ENCODE measurements at regions not wholly inside any gene's neighbourhood (a gene's known extent, or its start where the extent isn't known, plus 50 kb on each side); places are given as distances from the start of the nearest gene placed in this dataset.
"Not testable (repeated sequence)": the region's sequence is repeated elsewhere in the genome, so short reads cannot be mapped to it uniquely, and the experiment has no call there.

GRCh38 chr4:188383180-188383579, 243.9 kb downstream of the TRIML1 start:
- no peak for DNase-seq

GRCh38 chr4:188387179-188387791, 248.0 kb downstream of the TRIML1 start:
- no peak for DNase-seq

- DNase-seq = not testable (repeated sequence)
Observed at GRCh38 chr4:188391349-188391748, 252.1 kb downstream of the TRIML1 start.

GRCh38 chr4:188396037-188396436, 256.8 kb downstream of the TRIML1 start:
- DNase-seq = no peak

- no peak for DNase-seq
Observed at GRCh38 chr4:188399834-188400233, 260.6 kb downstream of the TRIML1 start.

GRCh38 chr4:188400451-188400850, 261.2 kb downstream of the TRIML1 start:
- no peak for DNase-seq

GRCh38 chr4:188403272-188403671, 264.0 kb downstream of the TRIML1 start:
- no peak for DNase-seq

GRCh38 chr4:188405071-188405835, 266.0 kb downstream of the TRIML1 start:
- not testable (repeated sequence) for DNase-seq

GRCh38 chr4:188408244-188409030, 269.2 kb downstream of the TRIML1 start:
- DNase-seq = no peak

- no peak for DNase-seq
Observed at GRCh38 chr4:188409851-188410250, 270.6 kb downstream of the TRIML1 start.

GRCh38 chr4:188411805-188412204, 272.6 kb downstream of the TRIML1 start:
- DNase-seq = no peak

- no peak for DNase-seq
Observed at GRCh38 chr4:188412499-188412898, 273.3 kb downstream of the TRIML1 start.

- DNase-seq = no peak
Observed at GRCh38 chr4:188414441-188414840, 275.2 kb downstream of the TRIML1 start.

GRCh38 chr4:188417181-188417580, 277.9 kb downstream of the TRIML1 start:
- DNase-seq = no peak

- DNase-seq = no peak
Observed at GRCh38 chr4:188423039-188423438, 283.8 kb downstream of the TRIML1 start.

GRCh38 chr4:188428935-188429334, 289.7 kb downstream of the TRIML1 start:
- DNase-seq = no peak

- no peak for DNase-seq
Observed at GRCh38 chr4:188429965-188430364, 290.7 kb downstream of the TRIML1 start.

- DNase-seq = no peak
Observed at GRCh38 chr4:188430384-188430783, 291.1 kb downstream of the TRIML1 start.

- DNase-seq = no peak
Observed at GRCh38 chr4:188432328-188432727, 293.1 kb downstream of the TRIML1 start.

GRCh38 chr4:188433741-188434315, 294.6 kb downstream of the TRIML1 start:
- no peak for DNase-seq

- no peak for DNase-seq
Observed at GRCh38 chr4:188434643-188435042, 295.4 kb downstream of the TRIML1 start.

- no peak for DNase-seq
Observed at GRCh38 chr4:188435381-188435780, 296.1 kb downstream of the TRIML1 start.

- DNase-seq = no peak
Observed at GRCh38 chr4:188437535-188437934, 298.3 kb downstream of the TRIML1 start.
